ENCODE measurements at regions not wholly inside any gene's neighbourhood (a gene's known extent, or its start where the extent isn't known, plus 50 kb on each side); places are given as distances from the start of the nearest gene placed in this dataset.

DNA sequence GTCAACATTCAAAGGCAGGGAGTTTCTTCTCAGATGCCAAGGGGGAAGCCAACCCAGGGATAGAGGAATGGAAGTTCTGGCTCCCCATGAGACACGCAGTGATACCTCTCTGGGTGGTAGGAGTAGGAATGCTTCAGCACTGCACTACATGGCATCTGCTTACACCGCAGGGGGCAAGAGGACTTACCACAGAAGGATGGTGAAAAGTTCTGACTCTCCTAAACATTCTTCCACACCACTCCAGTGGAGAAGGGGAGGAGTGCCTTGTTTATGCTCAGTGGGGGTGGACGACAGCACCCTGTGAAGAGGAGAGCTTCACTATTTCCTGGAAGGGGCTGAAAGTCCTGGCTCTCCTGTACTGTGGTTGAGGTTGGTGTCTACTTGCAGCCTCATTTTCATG lies 1011.3 kb upstream of the WWC1 start:
- Mint-ChIP-seq H3K4me3 (ENCODE audit: unreplicated experiment) (no peak overlapping the region), H3K27ac (ENCODE audit: low read depth, unreplicated experiment) (no peak overlapping the region), H3K9me3 (ENCODE audit: unreplicated experiment) (no peaks in the 10 kb centered on the region), H3K36me3 (ENCODE audit: insufficient read depth, unreplicated experiment) (no peaks in the 10 kb centered on the region), H3K27me3 (ENCODE audit: insufficient read depth, unreplicated experiment) (no peaks in the 10 kb centered on the region), H3K4me1 (ENCODE audit: insufficient read depth, unreplicated experiment) (peaks cover 15% of the 10 kb centered on the region)
- intact Hi-C loops (cut with micrococcal nuclease), result no loop called here
- BruUV-seq (replicated peaks), result no TSS peak
- ChIA-PET POLR2A (no interaction called here), CTCF (interaction anchor here (0.9 kb wide), 1 partner anchor 16 kb away, joined by 5 read pairs; no protein-coding TSS in a partner anchor)
- DNase-seq (ENCODE audit: unreplicated experiment), result no peak
- TF ChIP-seq, protein P1, sequence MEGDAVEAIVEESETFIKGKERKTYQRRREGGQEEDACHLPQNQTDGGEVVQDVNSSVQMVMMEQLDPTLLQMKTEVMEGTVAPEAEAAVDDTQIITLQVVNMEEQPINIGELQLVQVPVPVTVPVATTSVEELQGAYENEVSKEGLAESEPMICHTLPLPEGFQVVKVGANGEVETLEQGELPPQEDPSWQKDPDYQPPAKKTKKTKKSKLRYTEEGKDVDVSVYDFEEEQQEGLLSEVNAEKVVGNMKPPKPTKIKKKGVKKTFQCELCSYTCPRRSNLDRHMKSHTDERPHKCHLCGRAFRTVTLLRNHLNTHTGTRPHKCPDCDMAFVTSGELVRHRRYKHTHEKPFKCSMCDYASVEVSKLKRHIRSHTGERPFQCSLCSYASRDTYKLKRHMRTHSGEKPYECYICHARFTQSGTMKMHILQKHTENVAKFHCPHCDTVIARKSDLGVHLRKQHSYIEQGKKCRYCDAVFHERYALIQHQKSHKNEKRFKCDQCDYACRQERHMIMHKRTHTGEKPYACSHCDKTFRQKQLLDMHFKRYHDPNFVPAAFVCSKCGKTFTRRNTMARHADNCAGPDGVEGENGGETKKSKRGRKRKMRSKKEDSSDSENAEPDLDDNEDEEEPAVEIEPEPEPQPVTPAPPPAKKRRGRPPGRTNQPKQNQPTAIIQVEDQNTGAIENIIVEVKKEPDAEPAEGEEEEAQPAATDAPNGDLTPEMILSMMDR (IDR thresholded peaks at IDR 0.05; ENCODE audit: unreplicated experiment), result no peak

DNA sequence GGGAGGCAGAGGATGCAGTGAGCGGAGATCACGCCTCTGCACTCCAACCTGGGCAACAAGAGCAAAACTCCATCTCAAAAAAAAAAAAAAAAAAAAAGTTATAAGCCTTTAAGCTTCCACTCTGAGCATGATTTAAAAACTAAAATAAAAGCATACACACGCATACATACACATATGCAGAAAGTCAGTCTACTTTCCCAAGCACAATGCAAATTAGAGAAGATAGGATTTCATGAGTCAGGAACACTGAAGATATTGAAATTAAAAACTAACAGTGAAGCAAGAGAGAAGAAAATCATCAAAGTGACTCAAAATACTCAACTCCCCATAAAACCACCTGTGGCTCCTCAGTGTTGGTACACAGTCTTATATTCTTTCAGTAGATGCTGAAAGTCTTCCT lies 1009.5 kb upstream of the WWC1 start:
- Mint-ChIP-seq H3K4me1 (ENCODE audit: insufficient read depth, unreplicated experiment) (peaks cover 21% of the 10 kb centered on the region), H3K9me3 (ENCODE audit: unreplicated experiment) (no peaks in the 10 kb centered on the region), H3K27me3 (ENCODE audit: insufficient read depth, unreplicated experiment) (no peaks in the 10 kb centered on the region), H3K36me3 (ENCODE audit: insufficient read depth, unreplicated experiment) (no peaks in the 10 kb centered on the region), H3K27ac (ENCODE audit: low read depth, unreplicated experiment) (no peak overlapping the region), H3K4me3 (ENCODE audit: unreplicated experiment) (no peak overlapping the region)
- CTCF ChIA-PET, result interaction anchor here (0.7 to 1.0 kb wide), 2 partner anchors 10 to 661 kb away, joined by 3 to 7 read pairs; no protein-coding TSS in a partner anchor
- intact Hi-C loops (cut with micrococcal nuclease), result no loop called here
- TF ChIP-seq, protein P1 (IDR thresholded peaks at IDR 0.05; ENCODE audit: unreplicated experiment), result no peak
- no TSS peak for BruUV-seq (replicated peaks)
- no peak for DNase-seq (ENCODE audit: unreplicated experiment)
- POLR2A ChIA-PET, result interaction anchor here (1.8 kb wide), 1 partner anchor 13 kb away, joined by 8 read pairs; no protein-coding TSS in a partner anchor

DNA sequence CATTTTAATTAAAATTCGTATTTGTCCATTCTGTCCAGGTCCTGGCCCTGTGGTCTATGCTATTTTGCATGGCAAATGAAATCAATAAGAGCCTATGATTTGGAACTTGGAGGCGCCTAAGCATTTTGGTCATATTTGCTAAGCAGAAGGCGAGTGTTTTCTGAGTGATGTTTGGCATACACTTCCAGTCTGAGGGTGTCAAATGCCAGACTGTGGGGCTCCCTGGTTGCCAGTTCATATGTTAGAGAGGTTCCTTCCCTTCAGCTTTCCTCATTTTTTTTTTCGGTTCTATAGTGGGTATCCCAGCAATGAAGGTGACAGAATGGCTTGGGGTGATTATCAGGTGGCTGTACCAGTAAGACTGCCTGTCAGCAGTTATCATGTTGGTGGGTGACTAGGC lies 1007.8 kb upstream of the WWC1 start:
- peaks cover 21% of the 10 kb centered on the region for H3K4me1 Mint-ChIP-seq (ENCODE audit: insufficient read depth, unreplicated experiment)
- no peak for DNase-seq (ENCODE audit: unreplicated experiment)
- no peaks in the 10 kb centered on the region for H3K27me3 Mint-ChIP-seq (ENCODE audit: insufficient read depth, unreplicated experiment)
- CTCF ChIA-PET, result interaction anchor here (0.6 to 1.0 kb wide), 3 partner anchors 22 to 92 kb away, joined by 3 to 6 read pairs (median 3); no protein-coding TSS in a partner anchor
- POLR2A ChIA-PET, result interaction anchor here (0.7 to 3.7 kb wide), 2 partner anchors 11 to 1019 kb away, joined by 3 to 30 read pairs; no protein-coding TSS in a partner anchor
- no TSS peak for BruUV-seq (replicated peaks)
- no peaks in the 10 kb centered on the region for H3K36me3 Mint-ChIP-seq (ENCODE audit: insufficient read depth, unreplicated experiment)
- intact Hi-C loops (cut with micrococcal nuclease), result no loop called here
- H3K27ac Mint-ChIP-seq (ENCODE audit: low read depth, unreplicated experiment), result no peak overlapping the region
- H3K4me3 Mint-ChIP-seq (ENCODE audit: unreplicated experiment), result no peak overlapping the region
- TF ChIP-seq, protein P1 (IDR thresholded peaks at IDR 0.05; ENCODE audit: unreplicated experiment), result no peak
- H3K9me3 Mint-ChIP-seq (ENCODE audit: unreplicated experiment), result no peaks in the 10 kb centered on the region

DNA sequence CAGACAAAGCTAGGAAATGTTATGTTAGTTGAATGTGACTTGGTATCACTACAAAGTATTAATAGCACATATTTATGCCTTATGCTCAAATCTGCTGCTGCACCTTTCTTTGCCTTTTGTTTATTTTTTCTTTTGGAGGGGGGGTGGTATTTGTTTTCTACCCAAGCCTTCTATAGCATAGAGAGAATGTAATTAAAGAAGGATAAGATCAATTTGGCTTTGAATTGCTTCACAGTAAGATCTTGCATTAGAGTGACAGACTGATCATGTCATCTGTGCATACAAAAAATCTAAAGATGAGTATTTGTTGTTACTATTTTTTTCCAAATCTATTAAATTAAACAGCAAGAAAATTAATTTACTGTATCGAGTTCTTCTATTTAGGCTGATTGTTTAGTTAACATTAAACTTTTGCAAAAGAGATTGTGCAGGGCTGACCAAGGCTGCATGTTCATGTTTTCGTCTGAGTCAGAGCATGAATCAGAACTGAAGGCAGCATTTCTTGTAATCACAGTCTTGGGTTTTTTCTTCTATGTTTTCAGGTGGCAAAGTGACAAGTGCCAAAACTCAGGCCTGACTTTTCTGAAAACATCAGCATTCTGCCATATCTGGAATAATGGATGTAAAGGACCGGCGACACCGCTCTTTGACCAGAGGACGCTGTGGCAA lies 1007.1 kb upstream of the WWC1 start:
- no peaks in the 10 kb centered on the region for H3K36me3 Mint-ChIP-seq (ENCODE audit: insufficient read depth, unreplicated experiment)
- DNase-seq (ENCODE audit: unreplicated experiment), result peak; percentile 61
- no peaks in the 10 kb centered on the region for H3K9me3 Mint-ChIP-seq (ENCODE audit: unreplicated experiment)
- TF ChIP-seq, protein P1 (IDR thresholded peaks at IDR 0.05; ENCODE audit: unreplicated experiment), result no peak
- POLR2A ChIA-PET, result interaction anchor here (0.7 to 3.7 kb wide), 2 partner anchors 11 to 1020 kb away, joined by 3 to 30 read pairs; no protein-coding TSS in a partner anchor
- H3K27ac Mint-ChIP-seq (ENCODE audit: low read depth, unreplicated experiment), result peak overlapping the region; percentile 26
- CTCF ChIA-PET, result interaction anchor here (0.6 to 1.0 kb wide), 2 partner anchors 21 to 32 kb away, joined by 3 to 6 read pairs; no protein-coding TSS in a partner anchor
- intact Hi-C loops (cut with micrococcal nuclease), result no loop called here
- no peak overlapping the region for H3K4me3 Mint-ChIP-seq (ENCODE audit: unreplicated experiment)
- peaks cover 21% of the 10 kb centered on the region for H3K4me1 Mint-ChIP-seq (ENCODE audit: insufficient read depth, unreplicated experiment)
- no TSS peak for BruUV-seq (replicated peaks)
- no peaks in the 10 kb centered on the region for H3K27me3 Mint-ChIP-seq (ENCODE audit: insufficient read depth, unreplicated experiment)

Data from MCF 10A (cell line).